ENCODE measurements at regions not wholly inside any gene's neighbourhood (a gene's known extent, or its start where the extent isn't known, plus 50 kb on each side); places are given as distances from the start of the nearest gene placed in this dataset.

DNA sequence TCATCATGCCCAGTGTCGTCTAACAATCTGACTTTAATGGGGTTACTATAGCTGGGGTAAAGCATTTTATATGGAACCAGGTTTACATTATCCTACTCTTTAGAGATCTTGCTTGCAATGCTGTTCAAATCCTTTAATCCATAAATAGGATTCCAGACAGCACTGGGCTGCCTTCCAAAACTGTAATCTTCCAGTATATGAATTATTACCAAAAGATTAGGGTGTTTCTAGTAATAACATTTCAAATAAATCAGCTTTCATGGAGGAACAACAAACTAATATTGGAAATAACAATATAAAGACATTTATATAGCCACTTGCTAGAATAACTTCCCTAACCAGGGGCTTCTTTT is 88.6 kb upstream of the PLXNA2 start:
- Histone ChIP-seq H3K27me3 (replicated peaks; ENCODE audit: insufficient read depth, low read length) (no peaks in the 10 kb centered on the region), H3K4me1 (ENCODE audit: low read length) (no peaks in the 10 kb centered on the region), H3K4me3 (ENCODE audit: low read length) (no peak overlapping the region), H2AFZ (ENCODE audit: low read length) (no peak overlapping the region), H3K4me2 (ENCODE audit: low read depth, low read length) (no peak overlapping the region), H3K27ac (ENCODE audit: low read length) (no peak overlapping the region), H3K79me2 (ENCODE audit: low read length) (no peaks in the 10 kb centered on the region), H4K20me1 (ENCODE audit: insufficient read depth, low read length) (no peaks in the 10 kb centered on the region), H3K9me3 (replicated peaks; ENCODE audit: insufficient read depth, low read length) (no peaks in the 10 kb centered on the region), H3F3A (ENCODE audit: insufficient read depth, low read length) (no peaks in the 10 kb centered on the region), H3K9ac (ENCODE audit: low read length) (no peak overlapping the region), H3K9me2 (replicated peaks; ENCODE audit: insufficient read depth, low read length) (no peaks in the 10 kb centered on the region), H3K36me3 (replicated peaks; ENCODE audit: insufficient read depth, low read length) (no peaks in the 10 kb centered on the region)
- no peak for DNase-seq
- TF ChIP-seq EZH2 (optimal IDR thresholded peaks at IDR 0.05; ENCODE audit: low read depth, low read length) (no peak), EZH2phosphoT487 (IDR thresholded peaks at IDR 0.05; ENCODE audit: low read length) (no peak)
- TF ChIP-seq, protein P1, sequence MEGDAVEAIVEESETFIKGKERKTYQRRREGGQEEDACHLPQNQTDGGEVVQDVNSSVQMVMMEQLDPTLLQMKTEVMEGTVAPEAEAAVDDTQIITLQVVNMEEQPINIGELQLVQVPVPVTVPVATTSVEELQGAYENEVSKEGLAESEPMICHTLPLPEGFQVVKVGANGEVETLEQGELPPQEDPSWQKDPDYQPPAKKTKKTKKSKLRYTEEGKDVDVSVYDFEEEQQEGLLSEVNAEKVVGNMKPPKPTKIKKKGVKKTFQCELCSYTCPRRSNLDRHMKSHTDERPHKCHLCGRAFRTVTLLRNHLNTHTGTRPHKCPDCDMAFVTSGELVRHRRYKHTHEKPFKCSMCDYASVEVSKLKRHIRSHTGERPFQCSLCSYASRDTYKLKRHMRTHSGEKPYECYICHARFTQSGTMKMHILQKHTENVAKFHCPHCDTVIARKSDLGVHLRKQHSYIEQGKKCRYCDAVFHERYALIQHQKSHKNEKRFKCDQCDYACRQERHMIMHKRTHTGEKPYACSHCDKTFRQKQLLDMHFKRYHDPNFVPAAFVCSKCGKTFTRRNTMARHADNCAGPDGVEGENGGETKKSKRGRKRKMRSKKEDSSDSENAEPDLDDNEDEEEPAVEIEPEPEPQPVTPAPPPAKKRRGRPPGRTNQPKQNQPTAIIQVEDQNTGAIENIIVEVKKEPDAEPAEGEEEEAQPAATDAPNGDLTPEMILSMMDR (IDR thresholded peaks at IDR 0.05; ENCODE audit: low read length) = no peak

DNA sequence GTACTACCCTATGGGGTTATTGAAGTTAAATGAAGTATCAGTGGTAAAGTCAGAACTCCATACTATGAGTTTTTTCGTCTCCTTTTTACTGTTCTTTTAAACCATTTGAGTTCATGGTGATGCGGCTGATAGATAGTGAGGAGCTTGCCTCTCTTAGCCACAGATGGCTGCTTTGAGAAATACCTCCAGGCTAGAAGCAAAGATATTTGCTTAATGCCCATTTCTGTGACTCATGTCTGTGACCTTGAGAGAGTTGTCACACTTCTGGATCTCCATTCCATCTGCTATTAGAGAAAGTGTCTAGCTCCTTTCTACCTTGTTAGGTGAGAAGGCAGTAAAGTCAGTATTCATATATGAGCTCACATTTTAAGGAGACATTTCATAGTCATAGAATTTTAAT is 89.5 kb upstream of the PLXNA2 start:
- H3K27me3 ChIP-seq (replicated peaks; ENCODE audit: insufficient read depth, low read length) = no peaks in the 10 kb centered on the region

DNA sequence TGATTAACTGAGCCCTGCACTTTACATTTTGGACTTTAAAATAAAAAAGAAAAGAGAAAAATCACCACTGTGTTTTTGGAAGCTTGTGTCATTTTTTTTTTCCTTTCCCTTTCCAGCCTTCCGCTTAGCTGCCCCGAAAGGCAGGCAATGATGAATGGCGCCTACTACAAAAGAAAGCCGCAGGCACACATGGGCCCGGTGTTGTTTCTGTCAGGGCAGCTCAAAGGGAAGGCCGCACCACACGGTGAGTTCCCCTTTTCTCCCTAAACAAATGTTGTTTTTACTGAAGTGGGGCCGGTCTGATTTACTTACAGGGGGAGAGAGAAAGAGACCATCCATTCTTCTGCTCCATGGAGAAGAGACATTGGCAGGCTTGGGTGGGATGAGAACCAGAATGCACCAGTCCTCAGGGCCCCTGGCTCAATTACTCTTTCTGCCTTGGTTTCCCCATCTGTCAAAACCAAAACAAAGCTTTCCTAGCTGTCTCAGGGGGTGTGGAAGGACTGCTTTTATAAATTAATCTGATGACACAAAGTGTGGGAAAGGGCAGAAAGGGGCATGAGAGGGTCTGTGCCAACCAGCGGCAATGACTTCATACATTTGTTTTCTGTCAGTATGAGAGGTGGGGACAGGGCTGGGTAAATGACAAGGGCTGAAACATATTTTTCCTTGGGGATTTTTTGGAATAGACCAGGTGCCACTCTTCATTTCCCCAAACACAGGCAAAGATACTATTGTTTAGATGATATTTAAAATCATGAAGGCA is 91.4 kb upstream of the PLXNA2 start:
- Histone ChIP-seq H3K79me2 (ENCODE audit: low read length) (no peaks in the 10 kb centered on the region), H4K20me1 (ENCODE audit: insufficient read depth, low read length) (no peaks in the 10 kb centered on the region), H3K9me2 (replicated peaks; ENCODE audit: insufficient read depth, low read length) (no peaks in the 10 kb centered on the region), H3K4me1 (ENCODE audit: low read length) (no peaks in the 10 kb centered on the region), H3K27ac (ENCODE audit: low read length) (no peak overlapping the region), H3K4me3 (ENCODE audit: low read length) (no peak overlapping the region), H3K9ac (ENCODE audit: low read length) (no peak overlapping the region), H3F3A (ENCODE audit: insufficient read depth, low read length) (no peaks in the 10 kb centered on the region), H3K9me3 (replicated peaks; ENCODE audit: insufficient read depth, low read length) (no peaks in the 10 kb centered on the region), H2AFZ (ENCODE audit: low read length) (no peak overlapping the region), H3K27me3 (replicated peaks; ENCODE audit: insufficient read depth, low read length) (no peaks in the 10 kb centered on the region), H3K4me2 (ENCODE audit: low read depth, low read length) (no peak overlapping the region), H3K36me3 (replicated peaks; ENCODE audit: insufficient read depth, low read length) (no peaks in the 10 kb centered on the region)
- TF ChIP-seq, protein P1 (IDR thresholded peaks at IDR 0.05; ENCODE audit: low read length) = no peak
- no peak for TF ChIP-seq EZH2phosphoT487 (IDR thresholded peaks at IDR 0.05; ENCODE audit: low read length)
- no peak for TF ChIP-seq EZH2 (optimal IDR thresholded peaks at IDR 0.05; ENCODE audit: low read depth, low read length)
- no peak for DNase-seq

More for the DNA sequence above, 89.5 kb upstream of the PLXNA2 start:
- no peaks in the 10 kb centered on the region for H3K9me3 ChIP-seq (replicated peaks; ENCODE audit: insufficient read depth, low read length)
- H3K36me3 ChIP-seq (replicated peaks; ENCODE audit: insufficient read depth, low read length) = no peaks in the 10 kb centered on the region
- no peaks in the 10 kb centered on the region for H3F3A ChIP-seq (ENCODE audit: insufficient read depth, low read length)
- H3K4me1 ChIP-seq (ENCODE audit: low read length) = no peaks in the 10 kb centered on the region
- H3K9ac ChIP-seq (ENCODE audit: low read length) = no peak overlapping the region
- H4K20me1 ChIP-seq (ENCODE audit: insufficient read depth, low read length) = no peaks in the 10 kb centered on the region
- H3K27ac ChIP-seq (ENCODE audit: low read length) = no peak overlapping the region
- H2AFZ ChIP-seq (ENCODE audit: low read length) = no peak overlapping the region
- no peak for DNase-seq
- H3K79me2 ChIP-seq (ENCODE audit: low read length) = no peaks in the 10 kb centered on the region
- H3K4me3 ChIP-seq (ENCODE audit: low read length) = no peak overlapping the region
- H3K4me2 ChIP-seq (ENCODE audit: low read depth, low read length) = no peak overlapping the region
- H3K9me2 ChIP-seq (replicated peaks; ENCODE audit: insufficient read depth, low read length) = no peaks in the 10 kb centered on the region
- TF ChIP-seq, protein P1 (IDR thresholded peaks at IDR 0.05; ENCODE audit: low read length) = no peak
- TF ChIP-seq EZH2 (optimal IDR thresholded peaks at IDR 0.05; ENCODE audit: low read depth, low read length) (no peak), EZH2phosphoT487 (IDR thresholded peaks at IDR 0.05; ENCODE audit: low read length) (no peak)

All from MM.1S (cell line).